H9 (cell line): ENCODE measurements at regions not wholly inside any gene's neighbourhood (a gene's known extent, or its start where the extent isn't known, plus 50 kb on each side); places are given as distances from the start of the nearest gene placed in this dataset.

Experiments used
- DNase-seq: peaks from one replicate; pipeline ENCODE4 v3.0.0-alpha.2; 2017
- H2AFZ ChIP-seq: one replicate; pipeline ENCODE4 v1.6.1; 2013; ENCODE audit warnings: mild to moderate bottlenecking, low read length, control low read depth, moderate library complexity
- H2AK5ac ChIP-seq: 2 replicates; pipeline ENCODE4 v1.6.1; 2013; ENCODE audit warnings: low read length, control low read depth, mixed read lengths; ENCODE audit not compliant: insufficient read length
- H2BK120ac ChIP-seq: one replicate; pipeline ENCODE4 v1.6.1; 2013; ENCODE audit warnings: low read depth, mild to moderate bottlenecking, low read length, control low read depth, inconsistent platforms; ENCODE audit not compliant: poor library complexity, severe bottlenecking
- H2BK12ac ChIP-seq: 2 replicates; pipeline ENCODE4 v1.6.1; 2013; ENCODE audit warnings: low read length, control low read depth, mixed read lengths, low read depth; ENCODE audit not compliant: insufficient read length
- H2BK15ac ChIP-seq: 2 replicates; pipeline ENCODE4 v1.6.1; 2013; ENCODE audit warnings: low read depth, low read length, control low read depth
- H2BK20ac ChIP-seq: one replicate; pipeline ENCODE4 v1.6.1; 2013; ENCODE audit warnings: low read depth, mild to moderate bottlenecking, low read length, control low read depth, inconsistent platforms; ENCODE audit not compliant: poor library complexity, severe bottlenecking
- H2BK5ac ChIP-seq: 2 replicates; pipeline ENCODE4 v1.6.1; 2013; ENCODE audit warnings: low read length, control low read depth, mixed read lengths; ENCODE audit not compliant: insufficient read length
- H3K14ac ChIP-seq: 2 replicates; pipeline ENCODE4 v1.6.1; 2013; ENCODE audit warnings: low read length, control low read depth; ENCODE audit not compliant: insufficient read depth
- H3K18ac ChIP-seq: 2 replicates; pipeline ENCODE4 v1.6.1; 2013; ENCODE audit warnings: low read depth, mild to moderate bottlenecking, mixed read lengths, low read length, control low read depth; ENCODE audit not compliant: insufficient read length
- H3K23ac ChIP-seq: 2 replicates; pipeline ENCODE4 v1.6.1; 2013; ENCODE audit warnings: low read length, control low read depth, mixed read lengths, low read depth; ENCODE audit not compliant: insufficient read length
- H3K23me2 ChIP-seq: 2 replicates; pipeline ENCODE4 v1.6.1; 2013; ENCODE audit warnings: low read depth, mild to moderate bottlenecking, mixed read lengths, low read length, control low read depth; ENCODE audit not compliant: insufficient read length, poor library complexity, severe bottlenecking
- H3K27ac ChIP-seq: 2 replicates; pipeline ENCODE4 v1.5.1; 2013; ENCODE audit warnings: low read length, control low read depth, mixed read lengths, low read depth; ENCODE audit not compliant: insufficient read length
- H3K27me3 ChIP-seq: 2 replicates; pipeline ENCODE4 v1.6.1; 2013; ENCODE audit warnings: low read length, control low read depth, inconsistent platforms; ENCODE audit not compliant: insufficient read depth
- H3K4ac ChIP-seq: 2 replicates; pipeline ENCODE4 v1.6.1; 2013; ENCODE audit warnings: low read depth, mild to moderate bottlenecking, control low read depth, inconsistent platforms, low read length, moderate library complexity
- H3K4me1 ChIP-seq: 2 replicates; pipeline ENCODE4 v1.6.1; 2013; ENCODE audit warnings: low read length, control low read depth, inconsistent platforms; ENCODE audit not compliant: insufficient read depth
- H3K4me2 ChIP-seq: 2 replicates; pipeline ENCODE4 v1.6.1; 2013; ENCODE audit warnings: low read length, control low read depth, mixed read lengths; ENCODE audit not compliant: insufficient read length, insufficient read depth
- H3K56ac ChIP-seq: 2 replicates; pipeline ENCODE4 v1.6.1; 2013; ENCODE audit warnings: low read depth, mild to moderate bottlenecking, mixed read lengths, low read length, control low read depth; ENCODE audit not compliant: insufficient read length
- H3K79me1 ChIP-seq: 2 replicates; pipeline ENCODE4 v1.6.1; 2013; ENCODE audit warnings: low read depth, mild to moderate bottlenecking, moderate library complexity, low read length, control low read depth, inconsistent platforms; ENCODE audit not compliant: insufficient read depth, poor library complexity, severe bottlenecking
- H3K79me2 ChIP-seq: 2 replicates; pipeline ENCODE4 v1.6.1; 2013; ENCODE audit warnings: low read length, control low read depth, inconsistent platforms; ENCODE audit not compliant: insufficient read depth
- H3K9ac ChIP-seq: 2 replicates; pipeline ENCODE4 v1.6.1; 2013; ENCODE audit warnings: low read length, control low read depth, mixed read lengths; ENCODE audit not compliant: insufficient read length; ENCODE audit errors: extremely low read depth
- H3K9me3 ChIP-seq: one replicate; pipeline ENCODE4 v1.6.1; 2013; ENCODE audit warnings: low read depth, low read length, inconsistent platforms; ENCODE audit not compliant: control insufficient read depth
- H3T11ph ChIP-seq: one replicate; pipeline ENCODE4 v1.6.1; 2013; ENCODE audit warnings: mild to moderate bottlenecking, low read length, control low read depth, inconsistent platforms
- H4K20me1 ChIP-seq: one replicate; pipeline ENCODE4 v1.6.1; 2013; ENCODE audit not compliant: control insufficient read depth, insufficient read length, insufficient read depth
- H4K5ac ChIP-seq: 2 replicates; pipeline ENCODE4 v1.6.1; 2013; ENCODE audit warnings: low read depth, mild to moderate bottlenecking, mixed read lengths, low read length, control low read depth; ENCODE audit not compliant: insufficient read length
- H4K8ac ChIP-seq: replicated peaks from 2 replicates; pipeline ENCODE4 v1.6.1; 2013; ENCODE audit warnings: low read length, control low read depth, mixed read lengths, low read depth; ENCODE audit not compliant: insufficient read length
- H4K91ac ChIP-seq: 2 replicates; pipeline ENCODE4 v1.6.1; 2013; ENCODE audit warnings: low read depth, mild to moderate bottlenecking, moderate library complexity, mixed read lengths, low read length, control low read depth; ENCODE audit not compliant: insufficient read length
- H3K27ac Mint-ChIP-seq, 3 experiments: 2 replicates in 2 of 3; 3 replicates in 1 of 3; pipeline ENCODE4 v1.8.0; 2020 to 2021; ENCODE audit warnings: mixed read lengths in 3 of 3, mild to moderate bottlenecking in 1 of 3, moderate library complexity in 1 of 3
- H3K27me3 Mint-ChIP-seq: 2 replicates; pipeline ENCODE4 v1.8.0; 2021; ENCODE audit warnings: low read depth, mild to moderate bottlenecking, moderate library complexity, mixed read lengths
- H3K36me3 Mint-ChIP-seq, 3 experiments: 2 replicates in 2 of 3; 3 replicates in 1 of 3; pipeline ENCODE4 v1.8.0; 2020 to 2021; ENCODE audit warnings: low read depth in 3 of 3, mixed read lengths in 3 of 3; ENCODE audit not compliant: insufficient read depth in 1 of 3
- H3K4me1 Mint-ChIP-seq, 2 experiments: 2 replicates each; pipeline ENCODE4 v1.8.0; 2020; ENCODE audit warnings: mixed read lengths in 2 of 2
- H3K4me3 Mint-ChIP-seq, 2 experiments: 2 replicates in 1 of 2; 3 replicates in 1 of 2; pipeline ENCODE4 v1.8.0; 2020 to 2021; ENCODE audit warnings: mild to moderate bottlenecking in 2 of 2, mixed read lengths in 2 of 2, moderate library complexity in 1 of 2
- H3K9me3 Mint-ChIP-seq, 2 experiments: 2 replicates in 1 of 2; 3 replicates in 1 of 2; pipeline ENCODE4 v1.8.0; 2020; ENCODE audit warnings: mild to moderate bottlenecking in 2 of 2, mixed read lengths in 2 of 2, moderate library complexity in 1 of 2
- WGBS: extraction: QIAGEN DNeasy Blood & Tissue Kit; methylation state at CpG from one replicate; pipeline ENCODE4 v1.1.7; 2013; ENCODE audit warnings: missing lambda C conversion rate, low lambda C conversion rate, mixed read lengths; ENCODE audit not compliant: insufficient read length; ENCODE audit errors: extremely low coverage; 5-methylcytosine and 5-hydroxymethylcytosine counted together
- TF ChIP-seq, protein P1 (sequence below): fragments of 200-600 bp; sonication (generic); conservative IDR thresholded peaks from 3 replicates; pipeline ENCODE4 v1.8.0; 2021; ENCODE audit warnings: antibody characterized with exemption, mild to moderate bottlenecking

DNA sequence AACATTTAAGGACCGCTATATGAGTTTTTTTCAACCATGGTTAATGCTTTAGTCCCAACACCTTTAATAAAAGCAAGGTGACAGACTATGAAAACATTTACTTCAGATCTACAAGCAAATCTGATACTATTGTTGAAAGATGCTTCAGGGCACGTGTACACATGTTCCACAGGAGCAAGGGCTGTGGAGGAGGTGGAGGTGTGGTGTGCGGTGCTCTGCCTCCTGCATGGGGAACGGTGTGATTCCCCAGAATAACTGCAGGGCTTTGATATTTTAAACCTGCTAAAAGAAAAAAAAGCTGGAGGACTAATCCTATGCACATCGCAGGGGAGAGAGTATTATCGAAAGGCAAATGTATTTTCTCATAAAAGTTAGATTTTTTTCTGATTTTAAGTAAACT is 188.1 kb upstream of the CEP162 start:
- Mint-ChIP-seq H3K9me3 (no peaks in the 10 kb centered on the region), H3K4me3 (no peak overlapping the region), H3K27ac (no peak overlapping the region), H3K4me1 (peaks cover 3% of the 10 kb centered on the region in 2 experiments; a peak in 3 of 4 replicates), H3K27me3 (peaks cover 2% of the 10 kb centered on the region; the same call in 1 of the 2 replicates), H3K36me3 (no peaks in the 10 kb centered on the region)
- Histone ChIP-seq H3K4me1 (no peaks in the 10 kb centered on the region), H3K23me2 (no peaks in the 10 kb centered on the region), H2AK5ac (no peak overlapping the region), H2BK120ac (no peak overlapping the region), H3K23ac (no peak overlapping the region), H2BK20ac (no peak overlapping the region), H4K91ac (no peak overlapping the region), H2BK5ac (no peak overlapping the region), H4K20me1 (no peaks in the 10 kb centered on the region), H2BK15ac (no peak overlapping the region), H3K9ac (no peak overlapping the region), H2BK12ac (no peak overlapping the region), H3K4me2 (no peak overlapping the region), H3K18ac (no peak overlapping the region), H2AFZ (no peak overlapping the region), H3K27me3 (no peaks in the 10 kb centered on the region), H3K79me2 (no peaks in the 10 kb centered on the region), H3K4ac (no peak overlapping the region), H4K5ac (no peak overlapping the region), H3K14ac (no peak overlapping the region), H3K9me3 (no peaks in the 10 kb centered on the region), H3K79me1 (no peaks in the 10 kb centered on the region), H4K8ac (no peak overlapping the region), H3K27ac (no peak overlapping the region), H3K56ac (no peak overlapping the region), H3T11ph (no peak overlapping the region)
- no peak for DNase-seq
- TF ChIP-seq, protein P1, sequence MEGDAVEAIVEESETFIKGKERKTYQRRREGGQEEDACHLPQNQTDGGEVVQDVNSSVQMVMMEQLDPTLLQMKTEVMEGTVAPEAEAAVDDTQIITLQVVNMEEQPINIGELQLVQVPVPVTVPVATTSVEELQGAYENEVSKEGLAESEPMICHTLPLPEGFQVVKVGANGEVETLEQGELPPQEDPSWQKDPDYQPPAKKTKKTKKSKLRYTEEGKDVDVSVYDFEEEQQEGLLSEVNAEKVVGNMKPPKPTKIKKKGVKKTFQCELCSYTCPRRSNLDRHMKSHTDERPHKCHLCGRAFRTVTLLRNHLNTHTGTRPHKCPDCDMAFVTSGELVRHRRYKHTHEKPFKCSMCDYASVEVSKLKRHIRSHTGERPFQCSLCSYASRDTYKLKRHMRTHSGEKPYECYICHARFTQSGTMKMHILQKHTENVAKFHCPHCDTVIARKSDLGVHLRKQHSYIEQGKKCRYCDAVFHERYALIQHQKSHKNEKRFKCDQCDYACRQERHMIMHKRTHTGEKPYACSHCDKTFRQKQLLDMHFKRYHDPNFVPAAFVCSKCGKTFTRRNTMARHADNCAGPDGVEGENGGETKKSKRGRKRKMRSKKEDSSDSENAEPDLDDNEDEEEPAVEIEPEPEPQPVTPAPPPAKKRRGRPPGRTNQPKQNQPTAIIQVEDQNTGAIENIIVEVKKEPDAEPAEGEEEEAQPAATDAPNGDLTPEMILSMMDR, result no peak
- WGBS, result no CpG with 5 or more reads among the region's 6 CpGs
